HG02571 (cell line): ENCODE measurements at regions not wholly inside any gene's neighbourhood (a gene's known extent, or its start where the extent isn't known, plus 50 kb on each side); places are given as distances from the start of the nearest gene placed in this dataset.

Source experiments
- ATAC-seq: cut with Tn5 transposase; IDR thresholded peaks from one replicate; pipeline ENCODE4 v1.9.1; 2021; ENCODE audit warnings: mild to moderate bottlenecking, moderate library complexity; ENCODE audit not compliant: unreplicated experiment

- ATAC-seq = no peak
Observed at GRCh38 chr6:5946701-5947100, 60.0 kb downstream of the NRN1 start.

- no peak for ATAC-seq
Observed at GRCh38 chr6:5946181-5946580, 60.5 kb downstream of the NRN1 start.

- ATAC-seq = no peak
Observed at GRCh38 chr6:5943591-5943990, 63.1 kb downstream of the NRN1 start.

GRCh38 chr6:5942591-5942990 lies 64.1 kb downstream of the NRN1 start:
- no peak for ATAC-seq

- no peak for ATAC-seq
Observed at GRCh38 chr6:5941188-5941587, 65.5 kb downstream of the NRN1 start.

GRCh38 chr6:5938934-5939333 lies 67.8 kb downstream of the NRN1 start:
- no peak for ATAC-seq

GRCh38 chr6:5937936-5938706 lies 68.6 kb downstream of the NRN1 start:
- no peak for ATAC-seq

- no peak for ATAC-seq
Observed at GRCh38 chr6:5937169-5937909, 69.4 kb downstream of the NRN1 start.

- no peak for ATAC-seq
Observed at GRCh38 chr6:5936631-5937030, 70.1 kb downstream of the NRN1 start.

GRCh38 chr6:5936140-5936539 lies 70.6 kb downstream of the NRN1 start:
- ATAC-seq = no peak

GRCh38 chr6:5930968-5931367 lies 75.8 kb downstream of the NRN1 start:
- no peak for ATAC-seq

- no peak for ATAC-seq
Observed at GRCh38 chr6:5930143-5930770, 76.5 kb downstream of the NRN1 start.

GRCh38 chr6:5923840-5924239 lies 82.9 kb downstream of the NRN1 start:
- no peak for ATAC-seq

GRCh38 chr6:5922230-5922629 lies 84.5 kb downstream of the NRN1 start:
- no peak for ATAC-seq

GRCh38 chr6:5909721-5910120 lies 97.0 kb downstream of the NRN1 start:
- ATAC-seq = no peak

- no peak for ATAC-seq
Observed at GRCh38 chr6:5906842-5907241, 99.9 kb downstream of the NRN1 start.

- no peak for ATAC-seq
Observed at GRCh38 chr6:5906340-5906670, 100.4 kb downstream of the NRN1 start.

GRCh38 chr6:5905431-5906339 lies 101.0 kb downstream of the NRN1 start:
- no peak for ATAC-seq

- ATAC-seq = no peak
Observed at GRCh38 chr6:5904532-5904931, 102.2 kb downstream of the NRN1 start.

- no peak for ATAC-seq
Observed at GRCh38 chr6:5899216-5900045, 107.3 kb downstream of the NRN1 start.
